NAMALWA (cell line): ENCODE measurements at regions not wholly inside any gene's neighbourhood (a gene's known extent, or its start where the extent isn't known, plus 50 kb on each side); places are given as distances from the start of the nearest gene placed in this dataset.
"Not testable (repeated sequence)": the region's sequence is repeated elsewhere in the genome, so short reads cannot be mapped to it uniquely, and the experiment has no call there.

Experiments
- DNase-seq: peaks from one replicate; pipeline ENCODE4 v3.0.0-alpha.2; 2015; ENCODE audit warnings: low spot score

DNA sequence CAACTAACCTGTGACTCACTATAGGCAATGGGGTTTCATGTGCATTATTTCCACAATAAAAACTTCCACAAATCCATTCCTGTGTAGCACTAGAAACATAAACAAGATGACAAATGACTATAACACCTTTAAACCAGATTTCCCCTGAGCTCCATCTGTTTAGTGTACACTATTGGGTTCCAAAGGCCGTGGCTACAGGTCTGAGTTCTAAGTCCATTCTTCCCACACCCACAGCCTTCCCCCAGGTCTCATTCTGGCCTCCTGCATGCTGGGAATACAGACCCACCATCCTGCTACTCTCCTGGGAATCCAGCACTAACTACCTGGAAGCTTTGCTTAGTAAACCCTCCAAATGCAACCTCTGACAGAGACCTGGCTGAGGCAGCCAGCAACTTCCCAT, 460.2 kb downstream of the RPIA start:
- DNase-seq = not testable (repeated sequence)

DNA sequence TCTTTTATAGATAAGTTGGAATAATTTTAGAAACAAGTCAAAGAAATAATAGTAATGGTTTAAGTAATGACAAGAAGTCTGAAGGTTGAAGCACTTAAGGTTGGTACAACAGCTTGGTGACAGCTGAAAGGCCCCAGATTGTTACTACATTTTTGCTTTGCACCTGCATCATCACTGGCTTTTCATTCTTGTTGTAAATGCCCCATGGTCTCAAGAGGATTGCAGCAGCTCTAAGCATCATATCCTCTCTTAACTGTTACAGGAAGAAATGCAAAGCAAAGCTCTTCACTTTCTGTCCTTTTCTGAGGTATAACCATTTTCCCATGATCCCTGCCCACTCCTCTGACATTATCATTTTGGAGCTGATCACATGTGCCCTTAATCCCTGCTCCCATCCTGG, 461.0 kb downstream of the RPIA start:
- peak; percentile 81 for DNase-seq

DNA sequence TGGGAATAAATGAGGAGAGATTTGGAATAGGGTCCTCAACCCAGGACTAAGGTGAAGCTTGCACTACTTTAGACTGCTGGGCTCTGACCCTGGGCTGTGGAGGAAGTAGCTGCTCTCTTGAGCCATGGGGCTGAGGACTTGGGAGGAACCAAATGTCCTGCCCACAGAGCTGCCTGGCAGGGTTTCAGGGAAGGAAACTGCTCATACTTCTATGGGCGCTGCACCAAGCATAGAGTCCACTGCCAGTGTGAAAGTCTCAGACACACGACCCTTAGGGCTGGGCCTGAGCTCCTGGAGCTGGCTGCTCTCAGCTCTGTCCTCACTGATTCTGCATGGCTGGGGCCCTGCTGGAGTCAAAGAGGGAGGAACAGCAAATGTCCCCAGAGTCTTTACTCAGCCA, 461.7 kb downstream of the RPIA start:
- DNase-seq = not testable (repeated sequence)

DNA sequence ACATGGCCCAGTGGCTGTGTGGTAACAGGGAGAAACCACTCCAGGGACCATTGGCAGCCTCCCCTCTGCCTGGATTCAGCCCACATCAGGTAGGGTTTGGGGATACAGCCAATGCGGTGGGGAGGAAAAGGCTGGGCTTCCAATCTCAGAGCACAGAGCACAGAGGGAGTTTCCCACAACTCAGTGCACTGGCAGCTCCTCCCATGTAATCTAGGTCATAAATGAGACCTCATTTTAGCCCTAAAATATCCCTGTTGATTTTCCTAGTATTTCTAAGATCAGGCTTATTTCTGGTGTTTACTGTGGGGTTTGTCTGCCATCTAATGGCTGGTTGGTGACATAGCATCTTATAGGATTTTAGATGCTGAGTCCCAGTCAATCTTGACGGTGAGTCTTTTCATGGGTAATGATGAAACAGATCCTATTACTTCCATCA, 462.8 kb downstream of the RPIA start:
- peak; percentile 22 for DNase-seq

DNA sequence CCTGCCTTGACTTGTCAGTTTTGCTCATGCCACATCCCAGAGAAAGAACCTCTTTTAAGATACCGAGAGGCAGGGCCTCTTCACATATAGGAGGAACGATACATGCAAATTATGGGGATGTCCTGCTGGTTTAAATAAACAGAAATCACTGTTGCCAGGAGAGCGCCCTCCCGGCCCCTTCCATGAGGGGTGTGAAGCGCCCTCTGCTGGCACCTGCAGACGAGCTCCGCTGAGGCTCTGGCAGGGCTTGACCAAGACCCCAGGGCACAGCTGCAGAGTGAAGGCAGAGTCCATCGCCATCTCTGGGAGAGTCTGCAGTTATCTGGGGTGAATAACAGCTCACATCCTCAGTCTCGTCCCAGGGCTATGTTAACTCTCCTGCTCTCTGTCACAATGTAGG, 468.8 kb downstream of the RPIA start:
- not testable (repeated sequence) for DNase-seq

DNA sequence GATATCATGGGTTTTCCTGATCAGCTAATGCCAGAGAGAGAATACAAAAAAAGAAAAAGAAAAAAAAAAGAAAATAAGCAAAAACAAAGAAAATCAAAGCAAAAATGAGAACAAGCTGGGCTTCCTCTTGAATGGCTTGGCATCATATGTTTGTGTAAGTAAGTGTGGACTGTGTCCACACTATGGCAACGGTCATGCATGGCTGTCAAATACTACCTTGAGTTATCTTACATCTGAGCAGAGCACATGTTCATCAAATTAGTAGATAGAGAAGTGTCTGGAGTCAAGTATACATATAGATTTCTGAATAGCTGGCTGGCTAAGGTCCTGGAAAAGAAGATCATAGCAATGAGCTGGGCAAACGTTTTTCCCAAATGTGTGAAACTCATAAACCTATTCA, 470.2 kb downstream of the RPIA start:
- not testable (repeated sequence) for DNase-seq

DNA sequence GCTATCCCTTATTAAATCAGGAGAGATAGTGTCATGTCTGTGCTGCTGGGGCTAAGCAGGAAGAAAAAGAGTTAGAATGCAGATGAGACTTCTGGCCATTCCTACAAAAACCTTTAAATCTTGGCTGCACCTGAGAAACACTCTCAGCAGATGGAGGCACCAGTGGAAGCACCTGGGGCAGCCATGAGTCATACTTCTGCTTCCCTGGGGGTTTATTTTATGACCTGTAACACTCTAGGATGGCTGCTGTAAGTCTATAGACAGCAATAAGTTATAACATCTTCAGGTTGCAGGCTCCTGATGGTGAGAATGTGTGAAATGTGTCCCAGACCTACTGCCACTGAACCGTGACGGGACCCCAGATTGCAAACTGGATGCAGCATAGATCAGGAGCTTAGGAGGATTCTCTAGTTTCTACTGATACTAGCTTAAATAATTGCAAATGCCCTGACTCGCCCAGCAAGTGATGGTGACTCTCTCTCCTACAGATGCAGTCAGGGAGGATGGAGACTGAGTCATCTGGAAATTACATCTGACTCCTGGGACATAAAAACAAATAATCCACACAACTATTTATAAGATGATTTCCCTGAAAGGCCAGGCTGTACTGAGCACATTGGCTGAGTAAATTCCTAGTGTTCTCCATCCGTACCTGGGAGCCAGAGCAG, 479.2 kb downstream of the RPIA start:
- not testable (repeated sequence) for DNase-seq

DNA sequence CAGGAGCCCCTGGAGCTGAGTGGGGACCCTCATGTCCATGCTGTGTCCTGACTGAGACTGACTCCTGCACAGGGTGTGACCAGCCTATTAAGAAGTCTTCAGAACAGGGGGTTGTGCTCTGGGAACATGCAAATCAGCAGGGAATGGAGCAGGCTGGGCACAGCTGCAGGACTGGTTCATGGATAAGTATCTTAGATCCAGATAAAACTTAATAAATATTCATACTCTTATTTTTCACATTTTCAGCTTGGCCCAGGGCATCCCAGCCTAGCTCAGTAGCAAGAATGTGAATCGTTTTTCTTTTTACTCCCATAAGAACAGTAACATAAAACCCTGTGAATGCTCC, 479.7 kb downstream of the RPIA start:
- DNase-seq = not testable (repeated sequence)

DNA sequence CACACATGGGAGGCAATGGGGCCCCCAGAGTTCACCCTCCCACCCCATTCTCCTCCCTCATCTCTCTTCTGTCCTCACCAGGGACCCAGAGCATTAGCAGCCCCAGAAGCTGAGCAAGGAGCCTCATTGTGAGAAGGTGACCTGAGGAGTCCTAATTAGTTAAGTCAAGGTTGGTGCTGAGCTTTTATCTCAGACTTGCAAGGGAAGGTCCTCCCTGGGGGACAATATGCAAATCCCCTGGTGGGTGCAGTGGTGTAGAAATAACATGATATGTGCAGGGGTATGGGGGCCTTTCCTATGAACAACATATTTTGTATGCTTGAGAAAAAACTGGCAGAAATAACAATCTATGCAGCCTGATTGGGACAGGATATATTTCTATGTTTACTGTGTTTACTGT, 485.5 kb downstream of the RPIA start:
- peak; percentile 85 for DNase-seq

DNA sequence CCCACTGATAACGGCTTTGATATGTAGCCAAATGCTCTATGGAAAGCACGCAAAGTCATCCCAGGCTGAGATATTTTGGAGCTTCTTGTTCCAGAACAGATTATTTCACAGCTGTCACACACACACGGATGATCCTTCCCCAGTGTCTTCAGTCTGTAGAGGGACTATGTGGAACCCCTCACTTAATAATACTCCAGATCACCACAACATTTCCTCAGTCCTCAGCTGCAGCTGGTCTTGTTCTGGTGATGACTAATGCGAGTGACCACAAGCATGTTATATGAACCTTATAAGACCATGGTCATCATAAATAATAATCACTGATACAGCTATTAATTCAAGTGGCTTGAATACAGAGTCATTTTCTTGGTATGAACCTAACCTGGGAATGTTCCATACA, 490.7 kb downstream of the RPIA start:
- DNase-seq = not testable (repeated sequence)

DNA sequence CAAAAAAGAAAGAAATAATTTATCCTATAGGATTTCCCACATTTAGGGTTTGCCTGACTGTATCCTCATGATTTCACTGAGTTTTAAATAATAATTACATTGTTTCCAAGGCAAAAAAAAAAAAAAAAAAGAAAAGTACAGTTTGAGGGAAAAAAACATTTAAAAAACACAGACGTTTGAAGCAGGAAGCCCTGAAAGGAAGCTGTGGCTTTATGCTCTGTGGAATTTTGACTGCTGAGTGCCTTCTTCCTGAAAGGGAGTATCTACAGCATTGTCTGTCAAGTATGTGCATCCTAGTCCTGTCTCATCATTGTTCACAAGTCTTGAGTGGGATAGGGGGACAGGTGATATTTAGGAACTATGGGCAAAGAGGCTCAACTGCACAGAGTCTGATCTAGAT, 493.3 kb downstream of the RPIA start:
- not testable (repeated sequence) for DNase-seq

DNA sequence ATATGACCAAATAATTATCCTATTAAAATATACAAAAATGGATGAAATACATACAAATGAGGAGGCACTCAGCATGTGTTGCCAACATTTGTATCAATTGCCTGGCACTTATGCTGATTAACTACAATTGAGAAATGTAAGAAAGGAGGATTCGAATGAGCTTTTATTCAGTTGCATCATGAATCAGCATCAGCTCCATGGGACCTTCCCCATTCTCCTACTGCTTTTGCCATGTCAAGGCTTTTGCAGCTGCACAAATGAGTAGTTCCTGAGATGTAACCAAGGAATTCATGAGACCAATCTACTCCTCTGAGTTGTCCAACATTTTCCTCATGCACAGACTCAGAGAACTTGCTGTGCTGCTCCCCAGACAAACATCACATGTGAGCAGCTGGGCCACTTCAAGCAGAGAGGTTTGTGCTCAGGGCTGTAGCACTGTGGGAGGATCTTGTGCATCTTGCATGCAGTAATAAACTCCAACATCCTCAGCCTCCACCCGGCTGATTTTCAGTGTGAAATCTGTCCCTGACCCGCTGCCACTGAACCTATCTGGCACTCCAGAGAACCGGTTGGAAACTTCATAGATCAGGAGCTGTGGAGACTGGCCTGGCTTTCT, 504.3 kb downstream of the RPIA start:
- not testable (repeated sequence) for DNase-seq

DNA sequence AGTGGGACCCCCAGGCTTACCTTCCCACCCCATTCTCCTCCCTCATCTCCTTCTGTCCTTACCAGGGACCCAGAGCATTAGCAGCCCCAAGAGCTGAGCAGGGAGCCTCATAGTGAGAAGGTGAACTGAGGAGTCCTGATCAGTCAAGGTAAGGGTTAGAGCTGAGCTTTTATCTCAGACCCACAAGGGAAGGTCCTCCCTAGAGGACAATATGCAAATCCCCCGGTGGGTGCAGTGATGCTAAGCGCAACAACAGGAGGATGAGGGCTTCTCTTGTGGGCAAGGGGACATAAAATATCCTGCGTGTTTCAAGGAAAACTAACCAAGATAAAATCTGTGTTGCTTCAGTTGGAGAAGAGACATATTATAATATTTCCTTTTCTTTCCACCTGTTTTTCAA, 505.2 kb downstream of the RPIA start:
- DNase-seq = not testable (repeated sequence)

DNA sequence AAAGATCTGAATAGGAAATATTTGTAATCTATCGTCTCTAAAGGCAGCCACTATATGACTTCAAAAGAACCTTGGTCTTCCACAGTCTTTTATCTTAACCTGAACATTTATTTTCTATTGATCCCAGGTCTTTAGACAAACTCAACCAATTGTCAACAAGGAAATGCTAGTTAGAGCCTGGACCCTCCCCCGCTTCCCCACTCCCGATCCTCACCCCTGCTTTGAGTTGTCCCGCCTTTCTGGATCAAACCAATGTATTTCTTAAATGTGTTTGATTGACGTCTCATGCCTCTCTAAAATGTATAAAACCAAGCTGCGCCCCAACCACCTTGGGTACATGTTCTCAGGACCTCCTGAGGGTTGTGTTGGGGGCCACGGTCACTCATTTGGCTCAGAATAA, 506.6 kb downstream of the RPIA start:
- not testable (repeated sequence) for DNase-seq

DNA sequence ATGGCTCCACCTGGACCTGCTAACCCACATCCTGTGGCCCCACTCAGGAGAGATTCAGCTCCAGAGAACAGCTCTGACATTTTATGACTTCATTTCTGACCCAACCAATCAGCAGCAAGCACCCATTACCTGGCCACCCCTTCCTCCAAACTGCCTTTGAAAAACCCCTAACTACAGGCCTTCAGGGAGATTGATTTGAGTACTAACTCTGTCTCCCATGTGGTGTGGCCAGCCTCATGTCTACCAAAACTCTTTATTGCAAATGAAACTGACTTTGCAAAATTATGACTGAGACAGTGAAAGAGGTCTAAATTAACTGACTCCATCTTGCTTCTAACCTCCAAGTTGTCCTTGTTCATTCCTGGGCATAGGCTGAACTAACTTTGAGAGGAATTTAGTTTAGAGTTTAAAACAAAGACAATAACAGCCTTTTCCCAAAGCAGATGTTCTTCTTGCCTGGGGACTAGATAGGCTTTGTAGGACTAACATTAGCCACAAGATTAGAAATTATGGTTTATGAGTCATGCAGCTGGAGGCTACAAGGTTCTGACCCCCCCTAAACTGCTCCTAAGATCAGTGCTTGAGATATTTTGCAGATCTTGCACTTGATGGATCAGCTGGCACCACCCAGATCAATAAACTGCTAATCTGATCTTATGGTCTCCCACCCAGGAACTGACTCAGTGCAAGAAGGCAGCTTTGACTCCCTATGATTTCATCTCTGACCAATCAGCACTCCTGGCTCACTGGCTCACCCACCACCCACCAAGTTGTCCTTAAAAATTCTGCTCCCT, 508.2 kb downstream of the RPIA start:
- DNase-seq = not testable (repeated sequence)

DNA sequence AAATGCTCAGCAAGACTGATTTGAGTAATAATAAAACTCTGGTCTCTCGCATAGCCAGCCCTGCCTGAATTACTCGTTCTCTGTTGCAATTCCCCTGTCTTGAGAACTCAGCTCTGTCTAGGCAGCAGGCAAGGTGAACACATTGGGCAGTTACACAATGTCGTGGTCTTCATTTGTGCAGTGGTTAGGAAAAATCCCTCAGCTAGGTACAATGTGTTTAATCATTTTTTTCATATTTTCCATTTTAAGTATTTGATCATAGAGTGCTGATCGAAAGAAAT, 508.7 kb downstream of the RPIA start:
- not testable (repeated sequence) for DNase-seq

DNA sequence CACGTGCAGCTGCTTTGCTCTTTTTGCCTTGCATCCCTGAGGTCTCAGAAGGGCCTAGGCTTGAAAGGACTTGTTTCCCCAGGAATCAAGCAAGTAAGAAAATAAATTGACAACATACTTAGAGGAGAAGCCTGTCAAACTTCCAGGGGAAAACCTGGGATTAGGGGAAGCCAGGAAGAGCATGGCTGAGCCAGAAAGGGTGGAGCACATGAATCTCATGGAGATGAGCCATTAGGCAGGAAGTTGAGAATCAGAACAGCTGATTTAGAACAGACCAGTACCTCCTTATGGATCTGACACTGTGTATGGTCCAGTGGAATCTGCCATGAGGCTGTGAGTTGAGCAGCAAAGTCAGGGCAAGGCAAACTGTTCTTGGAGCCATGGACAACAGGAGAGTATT, 511.0 kb downstream of the RPIA start:
- not testable (repeated sequence) for DNase-seq

DNA sequence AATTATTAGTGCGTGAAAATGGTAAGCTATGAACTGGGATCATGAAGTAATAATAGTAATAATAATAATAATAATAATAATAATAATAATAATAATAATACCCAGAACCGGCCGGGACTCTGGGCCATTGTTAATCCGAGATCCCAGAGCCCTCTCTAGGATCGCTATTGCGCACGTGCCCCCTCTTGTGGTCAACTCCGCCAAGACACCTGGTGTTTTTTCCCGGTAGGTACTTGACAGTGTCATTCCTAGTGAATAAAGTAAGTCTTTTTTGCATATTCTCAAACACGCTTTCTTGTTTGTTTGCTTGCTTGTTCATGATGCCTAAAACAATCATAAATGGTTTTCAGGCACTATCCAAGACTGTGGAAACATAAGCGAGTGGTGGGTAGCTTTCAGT, 513.7 kb downstream of the RPIA start:
- peak; percentile 47 for DNase-seq

DNA sequence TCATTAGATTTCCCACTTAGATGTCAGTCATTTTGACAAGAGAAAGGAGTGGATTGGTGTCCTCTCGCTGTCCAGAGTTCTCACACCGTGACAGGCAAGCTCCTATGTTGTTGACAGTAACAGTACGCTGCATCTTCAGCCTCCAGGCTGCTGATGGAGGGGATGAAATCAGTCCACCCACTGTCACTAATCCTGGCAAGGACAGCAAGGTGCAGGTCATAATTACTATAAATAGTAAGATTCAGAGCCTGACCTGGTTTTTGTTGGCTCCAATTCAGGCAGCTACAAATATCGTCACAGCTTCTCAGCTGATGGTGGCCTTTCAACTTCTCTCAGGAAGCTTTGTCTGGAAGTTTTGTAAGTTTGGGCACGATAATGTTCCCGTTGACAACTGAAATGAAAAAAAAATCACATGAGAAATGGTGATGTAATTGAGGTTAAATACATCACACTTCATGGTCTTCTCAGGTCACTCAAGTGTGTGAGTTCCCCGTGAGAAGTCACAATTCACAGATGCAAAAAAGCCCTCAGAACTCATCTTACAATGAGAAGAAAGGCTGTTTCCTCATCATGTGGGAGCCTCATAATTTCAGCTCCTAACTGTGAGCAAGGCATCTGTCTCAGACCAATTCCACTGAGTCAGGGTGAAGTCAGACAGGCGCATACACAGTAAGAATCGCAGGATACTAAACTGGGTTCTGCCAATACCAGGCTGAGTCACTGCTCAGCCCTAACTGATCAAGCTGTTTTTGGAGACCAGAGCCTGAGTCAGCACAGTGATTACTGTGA, 516.9 kb downstream of the RPIA start:
- DNase-seq = peak; percentile 65

DNA sequence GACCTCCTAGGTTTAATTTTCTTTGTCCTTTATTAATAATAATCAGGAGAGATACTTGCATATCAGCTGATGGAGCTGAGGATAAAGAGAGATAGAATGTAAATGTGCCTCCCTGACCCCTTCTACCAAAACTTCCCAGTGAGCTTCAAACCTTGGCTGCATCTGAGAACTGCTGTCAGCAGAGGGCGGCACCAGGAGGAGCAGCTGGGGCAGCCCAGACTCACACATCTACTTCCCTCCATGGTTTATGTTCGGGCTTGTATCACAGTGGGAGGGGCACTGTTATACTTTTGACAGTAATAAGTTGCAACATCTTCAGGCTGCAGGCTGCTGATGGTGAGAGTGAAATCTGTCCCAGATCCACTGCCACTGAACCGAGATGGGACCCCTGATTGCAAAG, 521.7 kb downstream of the RPIA start:
- peak; percentile 81 for DNase-seq

DNA sequence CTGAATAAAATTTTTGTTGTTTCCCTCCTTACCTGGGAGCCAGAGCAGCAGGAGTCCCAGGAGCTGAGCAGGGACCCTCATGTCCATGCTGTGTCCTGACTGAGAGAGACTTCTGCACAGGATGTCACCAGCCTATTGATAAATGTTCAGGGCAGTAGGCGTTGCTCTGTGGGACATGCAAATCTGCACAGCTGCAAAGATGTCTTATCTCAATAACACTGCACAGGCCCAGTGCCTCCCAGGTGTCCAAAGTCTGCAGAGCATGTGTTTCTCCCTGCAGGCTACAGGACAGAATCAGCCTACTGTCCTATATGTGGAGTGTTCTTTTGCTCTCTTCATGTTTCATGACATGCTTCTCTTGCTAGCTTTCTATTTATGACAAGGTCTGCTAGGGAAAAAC, 522.3 kb downstream of the RPIA start:
- DNase-seq = peak; percentile 77

DNA sequence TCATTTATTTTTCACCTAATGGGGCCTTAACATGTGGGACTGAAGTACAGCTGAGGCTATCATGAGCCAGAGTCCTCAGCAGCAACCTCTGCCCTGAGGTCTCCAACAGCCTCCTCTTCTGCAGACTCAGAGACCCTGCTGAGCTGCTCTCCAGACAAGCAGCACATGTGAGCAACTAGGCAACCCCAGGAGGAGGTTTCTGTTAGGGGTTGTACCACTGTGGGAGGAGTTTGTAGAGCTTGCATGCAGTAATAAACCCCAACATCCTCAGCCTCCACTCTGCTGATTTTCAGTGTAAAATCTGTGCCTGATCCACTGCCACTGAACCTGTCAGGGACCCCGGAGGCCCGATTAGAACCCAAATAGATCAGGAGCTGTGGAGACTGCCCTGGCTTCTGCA, 530.0 kb downstream of the RPIA start:
- DNase-seq = not testable (repeated sequence)
